Keratinocyte (primary cell): ENCODE measurements at regions not wholly inside any gene's neighbourhood (a gene's known extent, or its start where the extent isn't known, plus 50 kb on each side); places are given as distances from the start of the nearest gene placed in this dataset.

Experiments used
- DNase-seq: peaks from one replicate; pipeline ENCODE4 v3.0.0-alpha.2; 2011; ENCODE audit warnings: low read depth, missing footprints, low spot score
- FAIRE-seq: peaks from 2 replicates; lab custom pipeline; 2011; peaks lifted over from hg19 to GRCh38; lab: Jason Lieb, UNC
- H2AFZ ChIP-seq: 2 replicates; pipeline ENCODE4 v1.6.0; 2012; ENCODE audit warnings: low read length, control low read depth, inconsistent platforms; ENCODE audit not compliant: control insufficient read depth
- H3K27ac ChIP-seq: 2 replicates; pipeline ENCODE4 v1.5.1; 2011; ENCODE audit warnings: low read length; ENCODE audit not compliant: control insufficient read depth, insufficient read depth
- H3K27me3 ChIP-seq: 3 replicates; pipeline ENCODE4 v1.6.0; 2011; ENCODE audit warnings: low read length; ENCODE audit not compliant: control insufficient read depth, insufficient read depth; ENCODE audit errors: extremely low read depth
- H3K36me3 ChIP-seq, 2 experiments: 2 replicates in 1 of 2; 3 replicates in 1 of 2; pipeline ENCODE4 v1.5.1; 2011; ENCODE audit warnings: low read length in 2 of 2, mild to moderate bottlenecking in 1 of 2; ENCODE audit not compliant: control insufficient read depth in 2 of 2, insufficient read depth in 2 of 2; ENCODE audit errors: extremely low read depth in 1 of 2
- H3K4me1 ChIP-seq: 3 replicates; pipeline ENCODE4 v1.5.1; 2011; ENCODE audit warnings: low read length; ENCODE audit not compliant: control insufficient read depth, insufficient read depth; ENCODE audit errors: extremely low read depth
- H3K4me2 ChIP-seq: 3 replicates; pipeline ENCODE4 v1.6.0; 2011; ENCODE audit warnings: low read depth, low read length; ENCODE audit not compliant: control insufficient read depth, insufficient read depth; ENCODE audit errors: extremely low read depth
- H3K4me3 ChIP-seq, 3 experiments: fragments of 200-600 bp in 1 of 3; sonication (generic) in 1 of 3; 2 replicates in 2 of 3; 3 replicates in 1 of 3; pipeline ENCODE4 v1.5.1; 2011 to 2016; ENCODE audit warnings: low read length in 3 of 3, mild to moderate bottlenecking in 3 of 3, control low read depth in 2 of 3, inconsistent platforms in 1 of 3, low read depth in 1 of 3, mixed read lengths in 1 of 3, mixed run types in 1 of 3, moderate library complexity in 1 of 3; ENCODE audit not compliant: control insufficient read depth in 2 of 3, insufficient read depth in 2 of 3; ENCODE audit errors: extremely low read depth in 1 of 3
- H3K79me2 ChIP-seq: 2 replicates; pipeline ENCODE4 v1.6.0; 2012; ENCODE audit warnings: low read length; ENCODE audit not compliant: control insufficient read depth, insufficient read depth
- H3K9ac ChIP-seq: 3 replicates; pipeline ENCODE4 v1.6.0; 2011; ENCODE audit warnings: low read length; ENCODE audit not compliant: control insufficient read depth, insufficient read depth; ENCODE audit errors: extremely low read depth
- H3K9me1 ChIP-seq: 3 replicates; pipeline ENCODE4 v1.6.0; 2011; ENCODE audit warnings: low read length; ENCODE audit not compliant: control insufficient read depth, insufficient read depth; ENCODE audit errors: extremely low read depth
- H3K9me3 ChIP-seq: 2 replicates; pipeline ENCODE4 v1.5.1; 2012; ENCODE audit warnings: low read depth, low read length; ENCODE audit not compliant: control insufficient read depth
- H4K20me1 ChIP-seq: 3 replicates; pipeline ENCODE4 v1.6.0; 2011; ENCODE audit warnings: low read length; ENCODE audit not compliant: control insufficient read depth, insufficient read depth; ENCODE audit errors: extremely low read depth
- CTCF ChIP-seq, 3 experiments: IDR thresholded peaks in 1 of 3; conservative IDR thresholded peaks in 1 of 3; optimal IDR thresholded peaks in 1 of 3; 2 replicates in 2 of 3; 3 replicates in 1 of 3; pipeline versions ENCODE3 to v1.5.1; 2011; ENCODE audit warnings: low read length in 3 of 3, mild to moderate bottlenecking in 3 of 3, moderate library complexity in 2 of 3, control low read depth in 1 of 3, inconsistent platforms in 1 of 3; ENCODE audit not compliant: insufficient read depth in 2 of 3; ENCODE audit errors: extremely low read depth in 1 of 3
- EZH2 ChIP-seq: IDR thresholded peaks from one replicate; pipeline ENCODE4 v1.6.1; 2012; ENCODE audit warnings: inconsistent platforms, mild to moderate bottlenecking, low read length, moderate library complexity
- dilution Hi-C: fragments of 300-500 bp; cut with MboI; formaldehyde crosslinking; loops from one replicate; pipeline ENCODE4 v1.7.0; 2020; ENCODE audit warnings: low sequenced_read_pairs; ENCODE audit not compliant: extremely low pct_ligation_motif_present

- DNase-seq = peak; percentile 33
Observed at GRCh38 chr6:139520321-139520768, 145.9 kb upstream of the CITED2 start.

GRCh38 chr6:139519571-139520031, 145.2 kb upstream of the CITED2 start:
- no peaks in the 10 kb centered on the region for H3K36me3 ChIP-seq
- no peaks in the 10 kb centered on the region for H3K9me3 ChIP-seq
- no peaks in the 10 kb centered on the region for H4K20me1 ChIP-seq
- no peaks in the 10 kb centered on the region for H3K27me3 ChIP-seq
- H3K4me1 ChIP-seq = peaks cover 33% of the 10 kb centered on the region
- H3K4me3 ChIP-seq = no peak overlapping the region
- DNase-seq (no peak), FAIRE-seq (peak; percentile 62)
- H3K4me2 ChIP-seq = peak overlapping the region; percentile 46
- H3K9me1 ChIP-seq = no peaks in the 10 kb centered on the region
- H3K27ac ChIP-seq = peak overlapping the region; percentile 44
- H2AFZ ChIP-seq = no peak overlapping the region
- H3K9ac ChIP-seq = no peak overlapping the region
- dilution Hi-C loops = no loop called here
- H3K79me2 ChIP-seq = no peaks in the 10 kb centered on the region
- TF ChIP-seq CTCF (optimal IDR thresholded peaks at IDR 0.05 in 1 of 3, IDR thresholded peaks at IDR 0.05 in 1 of 3, conservative IDR thresholded peaks at IDR 0.05 in 1 of 3; ENCODE audit: extremely low read depth in 1 of 3, insufficient read depth in 2 of 3, low read length in 3 of 3) = no peak
- no peak for TF ChIP-seq EZH2

More at GRCh38 chr6:139520321-139520768, 145.9 kb upstream of the CITED2 start:
- H3K9ac ChIP-seq = no peak overlapping the region
- H3K4me2 ChIP-seq = peak overlapping the region; percentile 46
- peak; percentile 59 for FAIRE-seq
- dilution Hi-C loops = no loop called here
- no peaks in the 10 kb centered on the region for H3K27me3 ChIP-seq
- H3K4me1 ChIP-seq = peaks cover 33% of the 10 kb centered on the region
- H3K4me3 ChIP-seq = no peak overlapping the region
- H3K36me3 ChIP-seq = no peaks in the 10 kb centered on the region
- no peaks in the 10 kb centered on the region for H3K9me1 ChIP-seq
- TF ChIP-seq CTCF (optimal IDR thresholded peaks at IDR 0.05 in 1 of 3, IDR thresholded peaks at IDR 0.05 in 1 of 3, conservative IDR thresholded peaks at IDR 0.05 in 1 of 3; ENCODE audit: extremely low read depth in 1 of 3, insufficient read depth in 2 of 3, low read length in 3 of 3) = no peak
- TF ChIP-seq EZH2 = no peak
- H3K27ac ChIP-seq = peak overlapping the region; percentile 44
- no peaks in the 10 kb centered on the region for H3K9me3 ChIP-seq
- H2AFZ ChIP-seq = no peak overlapping the region
- H3K79me2 ChIP-seq = no peaks in the 10 kb centered on the region
- no peaks in the 10 kb centered on the region for H4K20me1 ChIP-seq
